ENCODE measurements at regions not wholly inside any gene's neighbourhood (a gene's known extent, or its start where the extent isn't known, plus 50 kb on each side); places are given as distances from the start of the nearest gene placed in this dataset.

DNA sequence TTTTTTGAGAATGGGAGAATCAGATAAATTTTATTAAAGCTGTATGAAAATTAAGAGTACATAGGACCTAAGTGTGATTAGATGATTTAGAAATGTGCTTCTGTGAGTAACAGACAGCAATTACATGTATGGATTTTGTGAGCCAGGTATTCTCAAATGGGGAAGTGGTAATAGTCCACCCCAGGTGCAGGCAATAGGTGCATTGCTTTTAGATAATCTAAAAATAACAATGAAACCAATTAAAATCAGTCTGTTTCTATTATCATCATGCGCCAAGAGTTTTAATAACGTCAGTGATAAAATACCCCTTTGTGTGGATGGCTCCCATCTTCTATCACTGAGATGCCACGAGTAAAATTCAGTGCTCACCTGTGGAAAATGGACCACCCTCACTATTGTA, 265.3 kb downstream of the RNF144A start:
- no peaks in the 10 kb centered on the region for H3K4me1 Mint-ChIP-seq (ENCODE audit: low read depth)
- H3K9me3 Mint-ChIP-seq: no peaks in the 10 kb centered on the region
- no peak overlapping the region for H3K27ac Mint-ChIP-seq
- H3K36me3 Mint-ChIP-seq (ENCODE audit: low read depth): no peaks in the 10 kb centered on the region
- no peaks in the 10 kb centered on the region for H3K27me3 Mint-ChIP-seq
- H3K4me3 Mint-ChIP-seq: no peak overlapping the region

GRCh38 chr2:7189106-7189505, 271.9 kb downstream of the RNF144A start:
- no peaks in the 10 kb centered on the region for H3K27me3 Mint-ChIP-seq
- H3K27ac Mint-ChIP-seq: no peak overlapping the region
- H3K4me3 Mint-ChIP-seq: no peak overlapping the region
- H3K4me1 Mint-ChIP-seq (ENCODE audit: low read depth): peaks cover 15% of the 10 kb centered on the region
- H3K36me3 Mint-ChIP-seq (ENCODE audit: low read depth): no peaks in the 10 kb centered on the region
- no peaks in the 10 kb centered on the region for H3K9me3 Mint-ChIP-seq

DNA sequence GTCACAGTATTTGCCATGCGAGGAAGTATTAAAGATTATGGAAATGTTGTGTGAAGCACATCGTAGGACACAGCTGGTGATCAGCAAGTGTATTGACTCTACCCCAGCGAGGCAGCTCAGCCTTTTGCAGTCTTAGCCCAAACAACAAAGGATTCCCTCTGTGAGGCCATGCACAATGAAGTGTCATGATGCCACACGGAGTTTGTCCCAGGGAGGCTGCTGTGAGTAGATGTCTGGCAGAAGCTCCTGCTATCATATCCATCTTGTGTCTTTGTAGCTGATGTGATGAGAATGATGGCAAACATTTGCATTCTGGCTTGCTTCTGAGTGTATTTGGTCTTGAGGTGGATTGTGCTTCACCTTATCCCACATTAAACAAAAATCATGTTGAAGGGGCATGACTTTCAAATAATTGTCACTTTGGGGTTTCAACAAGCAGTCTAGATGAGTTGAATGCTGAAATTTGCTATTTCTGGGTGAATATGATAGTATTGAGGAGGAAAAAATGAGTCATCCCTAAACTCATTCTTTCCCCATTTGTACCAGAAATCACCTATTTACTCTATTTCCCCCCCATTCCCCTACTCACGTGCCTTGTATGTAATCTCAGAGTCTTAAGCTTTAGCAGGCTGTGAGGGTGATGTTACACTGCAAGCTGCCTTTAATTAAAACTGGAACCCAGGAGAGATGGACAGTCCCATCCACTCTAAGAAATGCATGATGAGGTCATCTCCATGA, 273.5 kb downstream of the RNF144A start:
- Mint-ChIP-seq H3K9me3 (no peaks in the 10 kb centered on the region), H3K27ac (no peak overlapping the region), H3K27me3 (no peaks in the 10 kb centered on the region), H3K4me1 (ENCODE audit: low read depth) (peaks cover 15% of the 10 kb centered on the region), H3K4me3 (no peak overlapping the region), H3K36me3 (ENCODE audit: low read depth) (no peaks in the 10 kb centered on the region)

DNA sequence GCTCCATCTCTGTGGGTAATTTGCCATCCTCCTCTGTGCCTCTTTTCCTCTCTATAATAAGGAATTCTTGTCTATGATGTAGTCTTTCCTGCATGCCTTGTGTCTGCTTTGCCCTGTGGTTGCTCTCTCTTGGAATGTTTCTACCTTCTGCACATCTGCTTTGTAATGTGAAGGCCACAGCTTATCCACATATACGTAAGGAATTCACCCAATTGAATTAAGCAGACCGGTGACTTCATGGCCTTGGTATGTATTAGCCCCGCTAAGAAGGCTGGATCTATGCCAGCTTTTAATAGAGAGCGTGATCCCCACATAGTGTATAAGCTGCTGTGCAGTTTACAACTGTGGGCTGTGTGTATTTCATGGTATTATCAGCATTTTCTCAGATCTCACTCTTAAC, 274.7 kb downstream of the RNF144A start:
- no peaks in the 10 kb centered on the region for H3K9me3 Mint-ChIP-seq
- no peaks in the 10 kb centered on the region for H3K36me3 Mint-ChIP-seq (ENCODE audit: low read depth)
- H3K27me3 Mint-ChIP-seq: no peaks in the 10 kb centered on the region
- no peak overlapping the region for H3K27ac Mint-ChIP-seq
- peaks cover 15% of the 10 kb centered on the region for H3K4me1 Mint-ChIP-seq (ENCODE audit: low read depth)
- H3K4me3 Mint-ChIP-seq: no peak overlapping the region

GRCh38 chr2:7193457-7193856, 276.2 kb downstream of the RNF144A start:
- Mint-ChIP-seq H3K27ac (no peak overlapping the region), H3K4me1 (ENCODE audit: low read depth) (peaks cover 15% of the 10 kb centered on the region), H3K9me3 (no peaks in the 10 kb centered on the region), H3K36me3 (ENCODE audit: low read depth) (no peaks in the 10 kb centered on the region), H3K4me3 (no peak overlapping the region), H3K27me3 (no peaks in the 10 kb centered on the region)

- Mint-ChIP-seq H3K9me3 (no peaks in the 10 kb centered on the region), H3K36me3 (ENCODE audit: low read depth) (no peaks in the 10 kb centered on the region), H3K4me1 (ENCODE audit: low read depth) (peaks cover 15% of the 10 kb centered on the region), H3K27ac (no peak overlapping the region), H3K27me3 (no peaks in the 10 kb centered on the region), H3K4me3 (no peak overlapping the region)
These were observed 277.7 kb downstream of the RNF144A start for GRCh38 chr2:7194950-7195349.

- Mint-ChIP-seq H3K27me3 (no peaks in the 10 kb centered on the region), H3K36me3 (ENCODE audit: low read depth) (no peaks in the 10 kb centered on the region), H3K27ac (no peak overlapping the region), H3K4me3 (no peak overlapping the region), H3K9me3 (no peaks in the 10 kb centered on the region), H3K4me1 (ENCODE audit: low read depth) (no peaks in the 10 kb centered on the region)
These were observed 279.7 kb downstream of the RNF144A start for GRCh38 chr2:7196883-7197282.

- Mint-ChIP-seq H3K36me3 (ENCODE audit: low read depth) (no peaks in the 10 kb centered on the region), H3K4me1 (ENCODE audit: low read depth) (no peaks in the 10 kb centered on the region), H3K27me3 (no peaks in the 10 kb centered on the region), H3K9me3 (no peaks in the 10 kb centered on the region), H3K27ac (no peak overlapping the region), H3K4me3 (no peak overlapping the region)
These were observed 284.6 kb downstream of the RNF144A start for GRCh38 chr2:7201851-7202250.

GRCh38 chr2:7203056-7203467, 285.9 kb downstream of the RNF144A start:
- H3K4me3 Mint-ChIP-seq: no peak overlapping the region
- no peak overlapping the region for H3K27ac Mint-ChIP-seq
- H3K36me3 Mint-ChIP-seq (ENCODE audit: low read depth): no peaks in the 10 kb centered on the region
- H3K27me3 Mint-ChIP-seq: no peaks in the 10 kb centered on the region
- H3K9me3 Mint-ChIP-seq: no peaks in the 10 kb centered on the region
- no peaks in the 10 kb centered on the region for H3K4me1 Mint-ChIP-seq (ENCODE audit: low read depth)

- Mint-ChIP-seq H3K4me1 (ENCODE audit: low read depth) (no peaks in the 10 kb centered on the region), H3K4me3 (no peak overlapping the region), H3K36me3 (ENCODE audit: low read depth) (no peaks in the 10 kb centered on the region), H3K27me3 (no peaks in the 10 kb centered on the region), H3K9me3 (no peaks in the 10 kb centered on the region), H3K27ac (no peak overlapping the region)
These were observed 288.1 kb downstream of the RNF144A start for GRCh38 chr2:7205151-7205830.

GRCh38 chr2:7206111-7206810, 289.0 kb downstream of the RNF144A start:
- Mint-ChIP-seq H3K4me1 (ENCODE audit: low read depth) (no peaks in the 10 kb centered on the region), H3K27me3 (no peaks in the 10 kb centered on the region), H3K9me3 (no peaks in the 10 kb centered on the region), H3K4me3 (no peak overlapping the region), H3K27ac (no peak overlapping the region), H3K36me3 (ENCODE audit: low read depth) (no peaks in the 10 kb centered on the region)

GRCh38 chr2:7207631-7208030, 290.4 kb downstream of the RNF144A start:
- Mint-ChIP-seq H3K4me3 (no peak overlapping the region), H3K27me3 (no peaks in the 10 kb centered on the region), H3K27ac (no peak overlapping the region), H3K36me3 (ENCODE audit: low read depth) (no peaks in the 10 kb centered on the region), H3K4me1 (ENCODE audit: low read depth) (no peaks in the 10 kb centered on the region), H3K9me3 (no peaks in the 10 kb centered on the region)

GRCh38 chr2:7209757-7210555, 292.7 kb downstream of the RNF144A start:
- Mint-ChIP-seq H3K9me3 (no peaks in the 10 kb centered on the region), H3K4me3 (no peak overlapping the region), H3K36me3 (ENCODE audit: low read depth) (no peaks in the 10 kb centered on the region), H3K4me1 (ENCODE audit: low read depth) (no peaks in the 10 kb centered on the region), H3K27me3 (no peaks in the 10 kb centered on the region), H3K27ac (no peak overlapping the region)

GRCh38 chr2:7210712-7211111, 293.5 kb downstream of the RNF144A start:
- Mint-ChIP-seq H3K4me1 (ENCODE audit: low read depth) (no peaks in the 10 kb centered on the region), H3K9me3 (no peaks in the 10 kb centered on the region), H3K4me3 (no peak overlapping the region), H3K27me3 (no peaks in the 10 kb centered on the region), H3K36me3 (ENCODE audit: low read depth) (no peaks in the 10 kb centered on the region), H3K27ac (no peak overlapping the region)

DNA sequence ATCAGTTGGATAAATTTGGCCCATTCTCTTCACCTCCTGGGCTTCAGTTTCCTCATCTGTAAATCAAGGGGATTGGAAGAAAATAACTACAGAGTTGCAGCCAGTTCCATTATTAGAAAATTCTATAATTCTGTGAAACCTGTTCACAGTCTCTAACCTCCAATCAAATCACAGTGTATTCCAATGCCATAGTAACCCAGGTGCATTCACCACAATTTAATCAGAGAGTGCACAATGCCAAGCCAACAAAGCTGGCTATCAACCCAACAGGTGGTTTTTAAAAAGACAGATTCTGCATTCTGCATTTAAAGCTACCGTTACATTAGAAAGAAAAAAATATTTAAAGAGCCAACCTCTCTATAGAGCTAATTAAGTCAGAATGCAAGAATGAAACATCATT, 308.6 kb downstream of the RNF144A start:
- Mint-ChIP-seq H3K4me1 (ENCODE audit: low read depth) (no peaks in the 10 kb centered on the region), H3K9me3 (peaks cover 9% of the 10 kb centered on the region), H3K27ac (no peak overlapping the region), H3K36me3 (ENCODE audit: low read depth) (no peaks in the 10 kb centered on the region), H3K4me3 (no peak overlapping the region), H3K27me3 (no peaks in the 10 kb centered on the region)
